HL-60 (cell line): ENCODE measurements at regions not wholly inside any gene's neighbourhood (a gene's known extent, or its start where the extent isn't known, plus 50 kb on each side); places are given as distances from the start of the nearest gene placed in this dataset.

ENCODE experiments used
- DNase-seq, 2 experiments: peaks; one replicate each; pipeline ENCODE4 v3.0.0-alpha.2; 2010 to 2020; ENCODE audit warnings: low read depth in 1 of 2, low spot score in 1 of 2
- H3K27ac ChIP-seq: fragments of 250-450 bp; sonication (Bioruptor Pico); replicated peaks from 2 replicates; pipeline ENCODE4 v1.5.1; 2020; ENCODE audit warnings: mild to moderate bottlenecking, moderate library complexity
- H3K27me3 ChIP-seq: fragments of 250-450 bp; sonication (Bioruptor Pico); 2 replicates; pipeline ENCODE4 v1.5.1; 2021; ENCODE audit warnings: mild to moderate bottlenecking, moderate library complexity; ENCODE audit not compliant: insufficient read depth, poor library complexity, severe bottlenecking
- H3K4me3 ChIP-seq: replicated peaks from 2 replicates; pipeline ENCODE4 v1.5.1; 2011; ENCODE audit warnings: mild to moderate bottlenecking, control low read depth, low read length; ENCODE audit not compliant: insufficient read depth
- GABPA ChIP-seq: IDR thresholded peaks from 2 replicates; pipeline ENCODE4 v1.6.1; 2012; ENCODE audit warnings: low read depth
- POLR2AphosphoS5 ChIP-seq: IDR thresholded peaks from 2 replicates; pipeline ENCODE4 v1.6.1; 2012; ENCODE audit warnings: low read depth
- SPI1 ChIP-seq: IDR thresholded peaks from 2 replicates; pipeline ENCODE4 v1.6.1; 2012; ENCODE audit warnings: low read depth, mild to moderate bottlenecking, borderline replicate concordance
- TF ChIP-seq, protein P1 (sequence below): IDR thresholded peaks from 2 replicates; pipeline ENCODE4 v1.6.1; 2012; ENCODE audit warnings: low read depth; ENCODE audit not compliant: insufficient replicate concordance
- TF ChIP-seq, protein P2 (sequence below): IDR thresholded peaks from one replicate; pipeline ENCODE4 v1.5.1; 2011; ENCODE audit warnings: low read length, control low read depth, inconsistent platforms; ENCODE audit not compliant: insufficient read depth

DNA sequence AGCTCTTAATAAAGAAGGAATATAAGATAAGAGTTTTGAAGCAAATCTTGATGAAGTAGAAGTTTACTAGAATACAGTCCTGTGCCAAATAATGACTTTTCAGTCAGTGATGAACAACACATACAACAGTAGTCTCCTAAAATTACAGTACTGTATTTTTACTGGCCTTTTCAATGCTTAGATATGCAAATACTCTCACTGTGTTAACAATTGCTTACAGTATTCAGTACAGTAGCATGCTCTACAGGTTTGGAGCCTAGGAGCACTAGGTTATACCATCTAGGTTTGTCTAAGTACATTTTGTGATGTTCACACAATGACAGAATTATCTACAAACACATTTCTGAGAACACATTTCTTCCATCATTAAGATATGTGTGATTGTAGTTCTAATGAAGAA, 316.7 kb upstream of the KLHL1 start:
- H3K4me3 ChIP-seq, result no peak overlapping the region
- H3K27me3 ChIP-seq, result no peaks in the 10 kb centered on the region
- H3K27ac ChIP-seq, result no peak overlapping the region
- TF ChIP-seq, protein P1, sequence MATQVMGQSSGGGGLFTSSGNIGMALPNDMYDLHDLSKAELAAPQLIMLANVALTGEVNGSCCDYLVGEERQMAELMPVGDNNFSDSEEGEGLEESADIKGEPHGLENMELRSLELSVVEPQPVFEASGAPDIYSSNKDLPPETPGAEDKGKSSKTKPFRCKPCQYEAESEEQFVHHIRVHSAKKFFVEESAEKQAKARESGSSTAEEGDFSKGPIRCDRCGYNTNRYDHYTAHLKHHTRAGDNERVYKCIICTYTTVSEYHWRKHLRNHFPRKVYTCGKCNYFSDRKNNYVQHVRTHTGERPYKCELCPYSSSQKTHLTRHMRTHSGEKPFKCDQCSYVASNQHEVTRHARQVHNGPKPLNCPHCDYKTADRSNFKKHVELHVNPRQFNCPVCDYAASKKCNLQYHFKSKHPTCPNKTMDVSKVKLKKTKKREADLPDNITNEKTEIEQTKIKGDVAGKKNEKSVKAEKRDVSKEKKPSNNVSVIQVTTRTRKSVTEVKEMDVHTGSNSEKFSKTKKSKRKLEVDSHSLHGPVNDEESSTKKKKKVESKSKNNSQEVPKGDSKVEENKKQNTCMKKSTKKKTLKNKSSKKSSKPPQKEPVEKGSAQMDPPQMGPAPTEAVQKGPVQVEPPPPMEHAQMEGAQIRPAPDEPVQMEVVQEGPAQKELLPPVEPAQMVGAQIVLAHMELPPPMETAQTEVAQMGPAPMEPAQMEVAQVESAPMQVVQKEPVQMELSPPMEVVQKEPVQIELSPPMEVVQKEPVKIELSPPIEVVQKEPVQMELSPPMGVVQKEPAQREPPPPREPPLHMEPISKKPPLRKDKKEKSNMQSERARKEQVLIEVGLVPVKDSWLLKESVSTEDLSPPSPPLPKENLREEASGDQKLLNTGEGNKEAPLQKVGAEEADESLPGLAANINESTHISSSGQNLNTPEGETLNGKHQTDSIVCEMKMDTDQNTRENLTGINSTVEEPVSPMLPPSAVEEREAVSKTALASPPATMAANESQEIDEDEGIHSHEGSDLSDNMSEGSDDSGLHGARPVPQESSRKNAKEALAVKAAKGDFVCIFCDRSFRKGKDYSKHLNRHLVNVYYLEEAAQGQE, result no peak
- TF ChIP-seq POLR2AphosphoS5 (no peak), SPI1 (no peak), GABPA (no peak)
- TF ChIP-seq, protein P2, sequence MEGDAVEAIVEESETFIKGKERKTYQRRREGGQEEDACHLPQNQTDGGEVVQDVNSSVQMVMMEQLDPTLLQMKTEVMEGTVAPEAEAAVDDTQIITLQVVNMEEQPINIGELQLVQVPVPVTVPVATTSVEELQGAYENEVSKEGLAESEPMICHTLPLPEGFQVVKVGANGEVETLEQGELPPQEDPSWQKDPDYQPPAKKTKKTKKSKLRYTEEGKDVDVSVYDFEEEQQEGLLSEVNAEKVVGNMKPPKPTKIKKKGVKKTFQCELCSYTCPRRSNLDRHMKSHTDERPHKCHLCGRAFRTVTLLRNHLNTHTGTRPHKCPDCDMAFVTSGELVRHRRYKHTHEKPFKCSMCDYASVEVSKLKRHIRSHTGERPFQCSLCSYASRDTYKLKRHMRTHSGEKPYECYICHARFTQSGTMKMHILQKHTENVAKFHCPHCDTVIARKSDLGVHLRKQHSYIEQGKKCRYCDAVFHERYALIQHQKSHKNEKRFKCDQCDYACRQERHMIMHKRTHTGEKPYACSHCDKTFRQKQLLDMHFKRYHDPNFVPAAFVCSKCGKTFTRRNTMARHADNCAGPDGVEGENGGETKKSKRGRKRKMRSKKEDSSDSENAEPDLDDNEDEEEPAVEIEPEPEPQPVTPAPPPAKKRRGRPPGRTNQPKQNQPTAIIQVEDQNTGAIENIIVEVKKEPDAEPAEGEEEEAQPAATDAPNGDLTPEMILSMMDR, result no peak
- no peak for DNase-seq

DNA sequence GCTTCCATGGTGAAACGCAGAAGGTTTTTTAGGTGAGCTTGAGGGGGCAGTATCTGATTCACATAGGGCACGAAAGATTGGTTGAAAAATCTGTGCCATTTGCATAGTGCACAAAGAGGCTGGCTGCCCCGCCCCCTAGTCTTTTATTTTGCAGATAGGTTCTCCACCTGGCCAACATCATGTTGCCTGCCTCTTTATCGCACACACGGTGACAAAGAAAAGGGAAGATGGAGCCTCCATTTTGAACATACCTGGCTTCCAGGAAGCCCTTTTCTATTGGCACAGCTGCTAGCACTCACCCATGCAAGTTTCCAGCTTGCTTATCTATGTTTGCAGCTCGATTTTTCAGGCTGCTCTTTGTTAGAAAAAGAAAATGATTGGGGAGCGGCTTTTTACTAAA, 316.2 kb upstream of the KLHL1 start:
- H3K27me3 ChIP-seq, result no peaks in the 10 kb centered on the region
- no peak overlapping the region for H3K27ac ChIP-seq
- DNase-seq, result no peak
- no peak overlapping the region for H3K4me3 ChIP-seq
- TF ChIP-seq, protein P2, result no peak
- TF ChIP-seq, protein P1, result no peak
- TF ChIP-seq POLR2AphosphoS5, result no peak
- no peak for TF ChIP-seq SPI1
- no peak for TF ChIP-seq GABPA

DNA sequence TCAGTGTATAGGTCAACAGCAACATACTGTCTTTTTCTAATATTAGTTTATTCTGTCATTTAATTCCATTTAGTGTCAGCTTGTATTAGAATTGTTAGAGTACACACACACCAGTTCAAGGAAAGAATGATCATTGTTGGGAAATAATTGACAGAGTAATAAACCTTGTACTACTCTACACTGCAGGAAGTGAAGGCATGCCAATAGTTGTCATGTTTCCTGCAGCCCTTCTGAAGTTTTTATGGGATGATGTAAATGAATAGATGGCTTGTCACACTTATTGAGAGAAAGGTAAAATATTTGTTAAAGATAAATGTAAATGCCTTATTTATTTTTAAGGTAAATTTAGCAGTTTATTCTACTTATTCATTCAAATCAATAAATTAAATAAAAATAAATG, 306.9 kb upstream of the KLHL1 start:
- DNase-seq, result no peak
- H3K27ac ChIP-seq, result no peak overlapping the region
- no peak overlapping the region for H3K4me3 ChIP-seq
- no peaks in the 10 kb centered on the region for H3K27me3 ChIP-seq
- TF ChIP-seq SPI1 (no peak), GABPA (no peak), POLR2AphosphoS5 (no peak)
- TF ChIP-seq, protein P2, result no peak
- TF ChIP-seq, protein P1, result no peak
